Activated CD4-positive, CD25-positive, alpha-beta regulatory T cell treated with anti-CD3 and anti-CD28 coated beads, Interleukin-2, amount 50 U/mL, for 16 hours (primary cell): ENCODE measurements at regions not wholly inside any gene's neighbourhood (a gene's known extent, or its start where the extent isn't known, plus 50 kb on each side); places are given as distances from the start of the nearest gene placed in this dataset.
"Not testable (repeated sequence)": the region's sequence is repeated elsewhere in the genome, so short reads cannot be mapped to it uniquely, and the experiment has no call there.

Experiments used
- DNase-seq: peaks from one replicate; pipeline ENCODE4 v3.0.0-alpha.2; 2020; ENCODE audit warnings: low read depth, low spot score

- DNase-seq: no peak
Observed at GRCh38 chr12:28689398-28690175, 459.5 kb upstream of the FAR2 start.

- no peak for DNase-seq
Observed at GRCh38 chr12:28693565-28694219, 455.4 kb upstream of the FAR2 start.

GRCh38 chr12:28698553-28698952 lies 450.5 kb upstream of the FAR2 start:
- no peak for DNase-seq

GRCh38 chr12:28699029-28699428 lies 450.0 kb upstream of the FAR2 start:
- DNase-seq: no peak

- no peak for DNase-seq
Observed at GRCh38 chr12:28700161-28700560, 448.9 kb upstream of the FAR2 start.

- no peak for DNase-seq
Observed at GRCh38 chr12:28704477-28705169, 444.5 kb upstream of the FAR2 start.

GRCh38 chr12:28708918-28709371 lies 440.1 kb upstream of the FAR2 start:
- DNase-seq: no peak

GRCh38 chr12:28709986-28710685 lies 438.9 kb upstream of the FAR2 start:
- DNase-seq: no peak

GRCh38 chr12:28710882-28711281 lies 438.2 kb upstream of the FAR2 start:
- no peak for DNase-seq

- DNase-seq: no peak
Observed at GRCh38 chr12:28711421-28711820, 437.7 kb upstream of the FAR2 start.

GRCh38 chr12:28742791-28743190 lies 406.3 kb upstream of the FAR2 start:
- DNase-seq: no peak

- DNase-seq: no peak
Observed at GRCh38 chr12:28746734-28747325, 402.2 kb upstream of the FAR2 start.

GRCh38 chr12:28750946-28751685 lies 398.0 kb upstream of the FAR2 start:
- no peak for DNase-seq

GRCh38 chr12:28755027-28755426 lies 394.1 kb upstream of the FAR2 start:
- no peak for DNase-seq

- no peak for DNase-seq
Observed at GRCh38 chr12:28759333-28759732, 389.7 kb upstream of the FAR2 start.

- not testable (repeated sequence) for DNase-seq
Observed at GRCh38 chr12:28760040-28760903, 388.8 kb upstream of the FAR2 start.

- DNase-seq: not testable (repeated sequence)
Observed at GRCh38 chr12:28761897-28762296, 387.2 kb upstream of the FAR2 start.

GRCh38 chr12:28766398-28766797 lies 382.7 kb upstream of the FAR2 start:
- DNase-seq: no peak

GRCh38 chr12:28767836-28768348 lies 381.2 kb upstream of the FAR2 start:
- DNase-seq: no peak

GRCh38 chr12:28770322-28770721 lies 378.8 kb upstream of the FAR2 start:
- DNase-seq: no peak
